ENCODE measurements at regions not wholly inside any gene's neighbourhood (a gene's known extent, or its start where the extent isn't known, plus 50 kb on each side); places are given as distances from the start of the nearest gene placed in this dataset.

DNA sequence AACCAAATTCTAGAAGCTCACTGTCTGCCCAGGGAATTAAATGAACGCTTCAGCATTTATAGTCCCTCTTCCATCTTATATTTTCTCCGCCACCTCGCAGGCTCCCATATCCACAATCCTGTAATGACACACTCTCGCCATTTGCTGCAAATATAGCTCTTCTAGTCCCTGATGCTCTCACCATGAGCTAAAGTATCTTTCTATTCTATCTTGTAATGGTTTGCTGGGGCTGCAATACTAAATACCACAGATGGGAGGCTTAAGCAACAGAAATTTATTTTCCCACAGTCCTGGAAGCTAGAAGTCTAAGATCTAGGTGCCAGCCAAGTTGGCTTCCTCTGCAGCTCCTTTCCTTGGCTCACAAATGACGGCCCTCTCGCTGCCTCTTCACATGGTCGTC lies 106.9 kb upstream of the NPHP3 start:
- no peak for DNase-seq (ENCODE audit: low read depth)

DNA sequence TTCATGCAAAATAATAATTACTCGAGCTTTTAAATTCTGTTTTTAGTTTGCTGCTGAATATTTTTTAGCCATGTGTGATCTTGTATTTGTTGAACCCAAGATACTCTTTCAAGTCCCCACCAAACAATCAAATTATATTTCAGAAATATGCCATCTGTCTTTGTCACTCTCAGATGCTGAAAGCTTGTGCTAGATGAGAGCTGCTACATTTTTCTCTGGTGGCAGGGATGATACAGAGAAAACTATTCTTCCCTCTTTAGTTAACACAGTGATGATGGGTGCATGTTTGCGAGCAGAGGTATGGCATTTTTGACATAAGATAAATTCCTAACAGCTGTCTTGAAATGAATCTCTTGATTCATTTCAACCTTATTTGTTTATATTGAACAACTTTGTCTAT lies 100.6 kb upstream of the NPHP3 start:
- DNase-seq (ENCODE audit: low read depth): no peak

DNA sequence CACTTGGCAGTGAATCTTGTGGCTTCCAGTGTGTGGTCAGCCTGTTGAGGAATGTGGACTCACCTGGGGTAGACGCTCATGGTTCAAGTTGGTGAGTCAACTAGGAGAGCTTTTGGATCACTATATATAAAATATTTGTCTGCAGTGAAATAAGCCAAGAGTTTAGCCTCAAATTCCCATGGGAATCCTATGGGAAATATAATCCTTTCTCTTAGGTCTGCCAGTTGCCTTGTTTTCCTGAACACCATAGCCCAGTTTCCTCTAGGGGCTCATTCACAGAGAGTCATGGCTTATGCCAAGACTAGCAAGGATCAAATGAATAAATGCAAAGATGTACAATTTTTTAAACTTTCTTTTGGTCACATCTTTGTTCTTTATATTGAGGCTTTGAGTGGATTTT lies 100.1 kb upstream of the NPHP3 start:
- DNase-seq (ENCODE audit: low read depth): peak; percentile 28

DNA sequence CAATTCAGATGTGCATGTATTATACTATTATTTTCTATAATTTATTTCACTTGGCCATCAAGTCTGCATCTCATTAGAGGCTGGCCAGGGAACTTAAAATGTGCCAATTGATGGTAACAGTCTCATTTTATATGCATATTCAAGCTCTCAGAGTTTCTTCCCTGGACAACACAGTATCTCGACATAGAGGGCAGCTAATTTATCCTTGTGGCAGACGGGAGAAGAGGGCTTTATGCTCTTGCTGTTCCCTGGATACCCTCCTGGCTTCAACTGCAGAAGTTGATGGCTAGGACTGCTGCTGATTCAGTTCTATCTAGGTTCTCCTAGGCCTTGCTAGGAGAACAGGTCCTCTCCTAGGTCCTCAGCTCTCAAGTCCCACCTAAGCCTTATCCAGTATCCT lies 99.1 kb upstream of the NPHP3 start:
- no peak for DNase-seq (ENCODE audit: low read depth)

DNA sequence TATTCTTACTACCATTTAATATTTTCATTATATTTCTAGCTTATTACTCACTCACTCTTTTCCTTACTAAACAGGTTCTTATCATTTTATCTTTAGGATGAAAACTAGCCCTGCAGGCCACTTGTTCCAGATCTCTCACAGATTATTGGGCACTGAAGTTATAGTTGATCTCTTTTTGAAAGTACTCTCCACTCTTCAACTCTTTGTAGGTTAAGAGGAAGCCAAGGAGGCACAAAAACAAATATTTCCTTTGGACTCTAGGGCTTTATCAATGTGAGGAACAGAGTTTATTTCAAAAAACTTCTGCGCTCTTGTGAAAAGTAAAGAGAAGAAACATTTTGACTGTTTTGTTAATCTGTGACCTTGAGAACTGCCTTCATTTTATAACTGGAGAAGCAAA lies 96.0 kb upstream of the NPHP3 start:
- no peak for DNase-seq (ENCODE audit: low read depth)

DNA sequence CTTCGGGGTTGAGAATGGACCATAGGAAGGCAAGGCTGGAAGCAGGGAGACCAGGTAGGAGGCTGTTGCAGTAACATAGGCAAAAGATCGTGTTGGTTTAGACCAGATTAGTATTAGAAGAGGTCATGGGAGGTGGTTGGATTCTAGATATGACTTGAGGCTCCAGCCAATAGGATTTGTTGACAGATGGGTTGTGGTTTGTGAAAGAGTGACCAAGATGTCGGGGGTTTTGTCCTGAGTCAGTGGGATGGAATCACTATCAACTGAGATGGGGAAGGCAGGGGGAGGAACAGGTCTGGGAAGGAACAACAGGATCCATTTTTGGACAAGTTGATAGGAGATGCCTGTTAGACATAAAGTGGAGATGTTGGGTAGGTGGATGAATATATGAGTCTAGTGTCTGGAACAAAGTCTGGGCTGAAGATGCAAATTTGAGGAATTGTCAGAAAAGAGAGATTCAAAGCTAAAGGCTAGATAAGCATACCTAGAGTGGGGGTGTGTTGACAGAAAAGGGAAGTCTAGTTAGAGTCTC lies 95.5 kb upstream of the NPHP3 start:
- DNase-seq (ENCODE audit: low read depth): no peak

DNA sequence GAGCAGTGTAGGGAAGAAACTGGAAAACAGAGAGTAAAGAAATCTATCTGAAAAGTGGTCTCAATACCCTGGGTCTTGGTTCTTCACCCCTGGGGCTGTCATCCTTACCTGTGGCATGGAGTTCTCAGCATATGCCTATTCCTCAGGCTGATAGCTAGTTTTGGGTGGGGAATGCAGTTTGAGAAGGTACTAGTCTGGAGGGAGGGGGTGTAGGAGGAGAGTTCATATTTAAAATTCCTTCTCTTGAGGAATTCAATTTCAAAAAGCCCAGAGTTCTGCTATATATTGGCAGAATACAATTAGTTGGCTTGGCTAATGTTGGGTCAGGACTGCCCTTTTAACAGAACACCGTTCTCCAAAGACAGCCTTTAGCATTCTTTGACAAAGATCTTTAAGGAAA lies 82.9 kb upstream of the NPHP3 start:
- no peak for DNase-seq (ENCODE audit: low read depth)

DNA sequence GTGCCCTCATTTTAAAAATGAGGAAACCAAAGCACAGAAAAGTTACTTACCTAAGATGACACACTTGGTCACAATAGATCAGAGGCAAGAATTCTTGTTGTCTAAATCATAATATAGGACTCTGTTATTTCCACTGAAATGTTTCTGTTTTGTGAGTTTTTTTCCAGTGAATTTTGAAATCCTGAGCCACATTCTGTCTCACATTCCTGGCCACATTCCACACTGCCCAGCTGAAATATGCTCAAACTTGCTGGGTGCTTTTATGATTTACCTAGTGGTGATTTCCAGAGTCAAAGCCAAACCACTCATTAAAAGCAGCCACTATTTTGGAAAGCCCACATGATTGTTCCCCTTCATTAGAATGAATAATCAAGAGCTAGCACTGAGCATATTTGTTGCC lies 82.3 kb upstream of the NPHP3 start:
- peak; percentile 77 for DNase-seq (ENCODE audit: low read depth)

DNA sequence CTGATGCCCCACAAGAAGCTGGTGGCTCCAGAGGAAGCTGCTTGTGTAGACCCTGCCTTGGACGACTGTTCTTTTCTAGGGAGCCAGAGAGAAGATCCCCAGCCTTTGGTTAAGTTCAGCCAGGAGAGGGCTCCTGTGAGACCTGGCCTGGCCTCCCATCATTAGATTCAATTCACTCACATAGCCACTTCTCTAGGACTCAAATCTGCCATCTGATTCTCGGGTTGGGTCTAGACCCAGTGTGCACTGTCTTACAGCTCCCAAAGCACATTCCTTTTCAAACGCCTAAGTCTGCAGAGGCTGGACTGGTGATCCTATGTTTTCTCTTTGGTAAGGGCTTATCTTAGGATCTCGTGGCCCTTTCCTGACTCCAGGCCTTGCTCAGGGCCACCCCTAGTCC lies 81.7 kb upstream of the NPHP3 start:
- peak; percentile 36 for DNase-seq (ENCODE audit: low read depth)

DNA sequence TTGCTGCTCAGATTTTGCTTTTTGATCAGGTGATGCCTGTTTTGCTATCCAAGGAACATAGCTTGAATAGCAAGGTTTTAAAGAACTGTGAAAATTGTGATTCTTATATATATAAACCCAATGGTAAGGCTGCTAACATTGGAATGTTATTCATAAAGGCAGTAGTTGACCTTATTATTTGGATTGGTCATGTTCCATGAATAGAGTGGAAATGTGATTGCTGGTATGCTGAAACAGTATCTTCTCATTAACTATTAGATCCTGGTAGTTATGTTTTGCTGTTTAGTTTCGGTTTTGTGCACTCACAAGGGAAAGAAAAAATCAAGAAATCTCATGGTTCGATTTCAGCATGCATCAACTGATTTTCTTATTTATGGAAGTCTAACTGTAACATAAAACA lies 78.7 kb upstream of the NPHP3 start:
- no peak for DNase-seq (ENCODE audit: low read depth)

DNA sequence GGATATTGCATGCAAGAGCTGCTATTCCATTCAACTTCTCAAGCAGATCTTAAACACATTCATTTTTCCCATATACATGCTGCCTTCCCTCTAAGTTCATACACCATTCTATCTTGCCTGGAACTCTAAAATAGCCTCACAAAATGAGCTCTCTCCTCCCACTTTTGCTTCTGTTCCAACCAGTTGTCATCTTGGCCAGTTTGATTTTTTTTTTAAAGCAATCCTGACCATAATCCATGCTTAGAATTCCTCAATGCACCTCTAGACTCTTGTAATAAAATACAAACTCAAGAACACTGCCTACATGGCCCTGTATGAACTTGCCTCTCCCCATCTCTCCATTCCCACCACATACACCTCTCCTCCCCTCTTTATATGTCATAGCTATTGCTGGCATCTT lies 68.6 kb upstream of the NPHP3 start:
- DNase-seq (ENCODE audit: low read depth): no peak

DNA sequence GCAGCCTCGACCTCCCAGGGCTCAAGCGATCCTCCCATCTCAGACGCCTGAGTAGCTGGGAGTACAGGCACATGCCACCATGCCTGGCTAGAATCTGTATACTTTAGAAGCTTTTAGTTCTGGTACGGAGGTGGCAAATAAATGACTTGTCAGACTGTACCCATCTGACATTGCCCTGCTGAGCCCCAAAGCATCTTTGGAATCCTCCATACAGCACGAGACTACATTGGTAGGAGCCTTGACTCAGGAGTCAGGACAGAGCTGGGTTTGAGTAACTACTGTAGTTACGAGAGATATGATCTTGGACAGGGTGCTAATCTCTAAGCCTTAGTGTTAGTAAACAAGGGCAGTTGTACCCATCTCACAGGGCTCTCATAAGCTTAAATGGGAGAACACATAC lies 67.8 kb upstream of the NPHP3 start:
- DNase-seq (ENCODE audit: low read depth): no peak

DNA sequence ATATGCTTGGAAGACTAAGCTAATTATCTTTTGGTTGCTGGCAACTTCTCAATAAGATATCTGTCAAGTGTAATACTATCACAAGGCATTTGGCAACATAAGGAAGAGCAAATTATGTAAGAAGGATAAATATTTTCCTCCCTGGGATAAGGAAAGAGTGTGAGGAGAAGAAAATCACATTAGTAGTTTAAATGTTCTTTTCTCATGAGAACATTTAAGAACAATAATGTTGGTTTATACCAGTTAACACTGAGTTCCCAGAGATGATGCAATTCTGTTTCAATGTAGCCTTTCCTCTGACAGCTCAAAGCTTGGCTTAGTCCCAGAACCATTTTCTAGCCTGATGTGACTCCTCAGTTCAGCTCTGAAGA lies 66.1 kb upstream of the NPHP3 start:
- DNase-seq (ENCODE audit: low read depth): peak; percentile 86

DNA sequence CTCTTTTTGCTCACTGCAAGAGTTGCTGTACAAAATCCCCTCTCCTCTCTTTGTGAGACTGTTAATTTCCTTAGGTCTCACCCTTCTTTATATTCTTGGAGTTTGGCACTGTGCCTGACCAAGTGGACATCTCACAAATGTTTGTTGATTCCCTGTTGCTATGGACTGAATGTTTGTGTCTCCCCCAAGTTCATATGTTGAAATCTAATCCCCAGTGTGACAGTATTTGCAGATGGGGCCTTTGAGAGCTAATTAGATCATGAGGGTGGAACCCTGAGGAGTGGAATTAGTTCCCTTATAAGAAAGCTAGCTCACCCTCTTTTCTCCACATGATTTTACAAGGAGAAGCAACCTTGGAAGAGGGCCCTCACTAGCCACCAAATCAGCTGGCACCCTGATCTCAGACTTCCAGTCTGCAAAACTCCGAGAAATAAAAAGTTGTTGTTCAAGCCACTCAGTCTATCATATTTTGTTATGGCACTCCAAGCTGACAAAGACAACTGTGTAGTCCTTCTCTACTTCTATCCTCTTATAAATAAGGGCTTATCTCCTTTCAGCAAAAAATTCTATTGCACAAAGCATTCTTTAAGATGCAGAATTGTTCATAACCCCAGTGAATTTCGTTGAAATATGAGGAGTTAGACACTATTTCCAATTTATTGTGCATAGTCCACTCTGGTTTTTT lies 65.5 kb upstream of the NPHP3 start:
- DNase-seq (ENCODE audit: low read depth): peak; percentile 86

DNA sequence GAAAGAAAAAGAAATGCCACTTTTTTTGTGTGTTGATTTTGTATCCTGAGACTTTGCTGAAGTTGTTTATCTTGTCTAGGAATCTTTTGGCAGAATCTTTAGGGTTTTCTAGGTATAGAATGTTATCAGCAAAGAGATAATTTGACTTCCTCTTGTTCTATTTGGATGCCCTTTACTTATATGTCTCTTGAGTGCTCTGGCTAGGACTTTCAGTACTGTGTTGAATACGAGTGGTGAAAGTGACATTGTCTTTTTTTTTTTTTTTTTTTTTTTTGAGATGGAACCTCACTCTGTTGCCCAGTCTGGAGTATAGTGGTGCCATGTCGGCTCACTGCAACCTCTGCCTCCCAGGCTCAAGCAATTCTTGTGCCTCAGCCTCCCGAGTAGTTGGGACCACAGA lies 64.7 kb upstream of the NPHP3 start:
- DNase-seq (ENCODE audit: low read depth): no peak

DNA sequence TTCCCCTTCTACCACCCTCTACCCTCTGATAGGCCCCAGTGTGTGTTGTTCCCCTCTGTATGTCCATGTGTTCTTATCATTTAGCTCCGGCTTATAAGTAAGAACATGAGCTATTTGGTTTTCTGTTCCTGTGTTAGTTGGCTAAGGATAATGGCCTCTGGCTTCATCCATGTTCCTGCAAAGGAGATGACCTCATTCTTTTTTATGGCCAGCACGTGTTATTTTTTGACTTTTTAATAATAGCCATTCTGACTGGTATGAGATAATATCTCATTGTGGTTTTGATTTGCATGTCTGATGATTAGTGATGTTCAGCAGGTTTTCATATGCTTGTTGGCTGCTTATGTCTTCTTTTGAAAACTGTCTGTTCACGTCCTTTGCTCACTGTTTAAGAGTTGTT lies 63.1 kb upstream of the NPHP3 start:
- peak; percentile 86 for DNase-seq (ENCODE audit: low read depth)

DNA sequence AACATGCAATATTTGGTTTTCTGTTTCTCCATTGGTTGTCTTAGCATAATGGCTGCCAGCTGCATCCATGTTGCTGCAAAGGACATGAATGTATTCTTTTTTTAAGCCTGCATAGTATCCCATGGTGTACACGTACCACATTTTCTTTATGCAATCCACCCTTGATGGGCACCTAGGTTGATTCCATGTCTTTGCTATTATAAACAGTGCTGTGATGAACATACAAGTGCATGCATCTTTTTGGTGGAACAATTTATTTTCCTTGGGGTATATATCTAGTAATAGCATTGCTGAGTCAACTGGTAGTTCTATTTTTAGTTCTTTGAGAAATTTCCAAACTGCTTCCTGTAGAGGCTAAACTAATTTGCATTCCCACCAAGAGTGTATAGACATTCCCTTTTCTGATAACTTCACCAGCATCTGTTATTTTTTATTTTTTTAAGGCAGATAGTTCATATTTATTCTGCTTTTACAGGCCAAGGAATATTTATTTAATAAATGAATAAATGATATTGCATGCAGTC lies 62.4 kb upstream of the NPHP3 start:
- peak; percentile 56 for DNase-seq (ENCODE audit: low read depth)

DNA sequence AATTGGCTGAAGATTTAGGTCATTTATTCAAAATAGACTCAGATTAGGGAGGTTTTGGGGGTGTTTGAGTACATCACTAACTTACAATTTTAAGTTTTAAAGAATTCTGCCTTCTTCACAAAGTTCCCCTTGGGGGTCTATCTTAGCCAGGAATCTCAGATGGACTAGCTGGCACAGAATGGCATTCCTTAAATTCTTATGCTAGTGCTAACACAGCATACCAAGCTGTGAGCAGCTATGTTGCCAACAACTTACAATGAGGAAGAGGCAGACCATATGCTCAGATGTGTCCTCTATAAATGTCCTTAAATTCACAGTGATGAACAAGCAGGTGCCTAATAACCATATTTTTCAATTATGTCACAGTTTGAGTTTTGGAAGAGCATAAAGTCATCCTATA lies 60.9 kb upstream of the NPHP3 start:
- DNase-seq (ENCODE audit: low read depth): peak; percentile 73

DNA sequence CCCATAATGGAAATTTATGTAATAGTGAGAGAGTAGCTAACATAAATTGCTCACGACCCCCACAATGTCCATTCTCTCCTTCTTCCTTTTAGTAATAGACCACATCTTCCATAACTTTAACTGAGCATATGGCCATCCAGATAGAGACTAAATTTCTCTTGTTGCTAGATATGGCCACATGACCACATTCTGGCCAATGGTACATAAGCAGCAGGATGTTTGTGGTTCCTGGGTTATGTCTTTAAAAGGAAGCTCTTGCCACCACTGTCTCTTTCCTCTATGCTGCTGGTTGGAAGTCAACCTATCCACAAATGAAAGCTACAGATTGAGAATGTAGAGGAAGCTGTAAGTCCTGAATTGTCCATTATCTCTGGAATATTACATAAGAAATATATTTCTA lies 59.7 kb upstream of the NPHP3 start:
- no peak for DNase-seq (ENCODE audit: low read depth)

DNA sequence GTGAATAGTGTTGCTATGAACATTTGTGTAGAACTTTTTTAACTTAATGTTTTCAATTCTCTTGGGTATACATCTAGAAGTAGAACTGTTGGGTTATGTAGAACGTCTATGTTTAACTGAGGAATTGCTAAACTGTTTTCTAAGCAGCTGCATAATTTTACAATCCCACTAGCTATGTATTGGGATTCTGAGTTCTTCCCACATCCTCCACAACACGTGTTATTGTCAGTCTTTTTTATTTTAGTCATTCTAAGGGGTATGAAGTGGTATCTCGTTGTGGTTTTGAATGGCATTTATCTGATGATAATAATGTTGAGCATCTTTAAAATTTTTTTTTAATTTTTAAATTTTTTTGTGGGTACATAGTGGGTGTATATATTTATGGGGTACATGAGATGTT lies 55.0 kb upstream of the NPHP3 start:
- DNase-seq (ENCODE audit: low read depth): no peak

DNA sequence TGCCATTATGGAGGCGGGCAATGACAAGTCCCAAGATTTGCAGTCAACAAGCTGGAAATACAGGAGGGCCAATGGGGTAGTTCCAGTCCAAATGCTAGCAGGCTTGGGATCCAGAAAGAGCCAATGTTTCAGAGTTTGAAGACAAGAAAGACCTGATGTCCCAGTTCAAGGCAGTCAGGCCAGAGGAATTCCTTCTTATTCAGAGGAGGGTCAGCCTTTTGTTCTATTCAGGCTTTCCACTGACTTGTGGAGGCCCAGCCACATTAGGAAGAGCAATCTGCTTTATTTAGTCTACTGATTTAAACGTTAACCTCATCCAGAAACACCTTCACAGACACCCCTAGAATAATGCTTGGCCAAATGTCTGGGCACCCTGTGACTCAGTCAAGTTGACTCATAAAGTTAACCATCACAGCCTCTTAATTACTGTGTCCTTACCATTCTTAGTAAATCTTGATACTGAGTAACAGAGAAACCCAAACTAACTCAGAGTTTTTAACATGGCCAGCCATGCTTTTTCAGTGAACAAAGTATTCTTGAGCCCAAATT lies 50.9 kb upstream of the NPHP3 start:
- peak; percentile 78 for DNase-seq (ENCODE audit: low read depth)

DNA sequence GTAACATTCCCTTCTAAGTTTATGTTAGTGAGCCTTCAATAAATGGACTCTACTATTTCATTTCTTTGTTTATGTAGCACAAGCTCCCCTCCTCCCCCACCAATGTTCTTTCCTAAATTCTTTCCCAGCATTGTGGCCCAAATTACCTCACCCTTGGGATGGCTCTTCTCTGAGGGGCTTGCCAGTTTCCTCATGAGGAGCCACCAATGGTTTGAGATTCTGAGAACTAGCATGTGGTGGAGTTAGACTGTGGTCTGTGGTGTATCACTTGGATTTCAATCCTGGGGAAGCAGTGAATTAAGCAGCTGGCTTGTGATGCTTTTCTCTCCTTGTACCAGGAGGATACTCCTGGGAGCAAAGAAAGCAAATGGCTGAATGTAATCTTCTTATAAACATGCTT lies 50.0 kb upstream of the NPHP3 start:
- DNase-seq (ENCODE audit: low read depth): no peak

Data from M059J (cell line).